Karpas-422 (cell line): ENCODE measurements at regions not wholly inside any gene's neighbourhood (a gene's known extent, or its start where the extent isn't known, plus 50 kb on each side); places are given as distances from the start of the nearest gene placed in this dataset.

ENCODE experiments used
- DNase-seq: peaks from one replicate; pipeline ENCODE4 v3.0.0-alpha.2; 2015
- H2AFZ ChIP-seq: fragments of 200-600 bp; sonication (generic); 2 replicates; pipeline ENCODE4 v1.6.1; 2014; ENCODE audit warnings: antibody characterized with exemption, low read length, mixed read lengths
- H3K27ac ChIP-seq: fragments of 200-600 bp; sonication (generic); 2 replicates; pipeline ENCODE4 v1.5.1; 2014; ENCODE audit warnings: mild to moderate bottlenecking, low read length, moderate library complexity
- H3K27me3 ChIP-seq: fragments of 200-600 bp; sonication (generic); 2 replicates; pipeline ENCODE4 v1.6.1; 2014; ENCODE audit warnings: low read length, mixed read lengths
- H3K36me3 ChIP-seq: fragments of 200-600 bp; sonication (generic); 2 replicates; pipeline ENCODE4 v1.6.1; 2014; ENCODE audit warnings: low read length, mixed read lengths; ENCODE audit not compliant: insufficient read depth
- H3K4me1 ChIP-seq: fragments of 200-600 bp; sonication (generic); 2 replicates; pipeline ENCODE4 v1.6.1; 2014; ENCODE audit warnings: mild to moderate bottlenecking, low read length, mixed read lengths
- H3K4me2 ChIP-seq: fragments of 200-600 bp; sonication (generic); 2 replicates; pipeline ENCODE4 v1.6.1; 2014; ENCODE audit warnings: low read length, low read depth, mild to moderate bottlenecking; ENCODE audit not compliant: poor library complexity, severe bottlenecking
- H3K4me3 ChIP-seq: fragments of 200-600 bp; sonication (generic); 2 replicates; pipeline ENCODE4 v1.5.1; 2014; ENCODE audit warnings: mild to moderate bottlenecking, antibody characterized with exemption, low read length, mixed read lengths
- H3K79me2 ChIP-seq: fragments of 200-600 bp; sonication (generic); 2 replicates; pipeline ENCODE4 v1.6.1; 2014; ENCODE audit warnings: mild to moderate bottlenecking, low read length, mixed read lengths
- H3K9ac ChIP-seq: fragments of 200-600 bp; sonication (generic); 2 replicates; pipeline ENCODE4 v1.6.0; 2014; ENCODE audit warnings: low read length
- H3K9me2 ChIP-seq: fragments of 200-600 bp; sonication (generic), shearing (Covaris generic); replicated peaks from 2 replicates; pipeline ENCODE4 v1.6.0; 2014; ENCODE audit warnings: mild to moderate bottlenecking, low read length, moderate library complexity; ENCODE audit not compliant: insufficient read depth
- H3K9me3 ChIP-seq: fragments of 300-700, 200-600 bp; sonication (generic); 2 replicates; pipeline ENCODE4 v1.6.1; 2014; ENCODE audit warnings: low read length, mixed read lengths
- H4K20me1 ChIP-seq: fragments of 200-600 bp; sonication (generic); 2 replicates; pipeline ENCODE4 v1.6.1; 2014; ENCODE audit warnings: mild to moderate bottlenecking, antibody characterized with exemption, low read length, low read depth; ENCODE audit not compliant: insufficient read depth

GRCh38 chr2:12244070-12244469 lies 472.7 kb upstream of the TRIB2 start:
- Histone ChIP-seq H3K36me3 (no peaks in the 10 kb centered on the region), H2AFZ (no peak overlapping the region), H3K4me1 (no peaks in the 10 kb centered on the region), H4K20me1 (no peaks in the 10 kb centered on the region), H3K4me3 (no peak overlapping the region), H3K9me3 (no peaks in the 10 kb centered on the region), H3K4me2 (no peak overlapping the region), H3K79me2 (no peaks in the 10 kb centered on the region), H3K9ac (no peak overlapping the region), H3K27ac (no peak overlapping the region), H3K9me2 (no peaks in the 10 kb centered on the region), H3K27me3 (no peaks in the 10 kb centered on the region)
- no peak for DNase-seq

- H3K9me3 ChIP-seq, result no peaks in the 10 kb centered on the region
- H4K20me1 ChIP-seq, result no peaks in the 10 kb centered on the region
- no peaks in the 10 kb centered on the region for H3K4me1 ChIP-seq
- no peak overlapping the region for H3K9ac ChIP-seq
- no peak for DNase-seq
- H3K27ac ChIP-seq, result no peak overlapping the region
- H2AFZ ChIP-seq, result no peak overlapping the region
- no peak overlapping the region for H3K4me2 ChIP-seq
- no peaks in the 10 kb centered on the region for H3K27me3 ChIP-seq
- H3K79me2 ChIP-seq, result no peaks in the 10 kb centered on the region
- H3K4me3 ChIP-seq, result no peak overlapping the region
- H3K36me3 ChIP-seq, result no peaks in the 10 kb centered on the region
- no peaks in the 10 kb centered on the region for H3K9me2 ChIP-seq
Observed at GRCh38 chr2:12251121-12251520, 465.6 kb upstream of the TRIB2 start.

GRCh38 chr2:12251749-12252148 lies 465.0 kb upstream of the TRIB2 start:
- no peaks in the 10 kb centered on the region for H3K27me3 ChIP-seq
- H3K79me2 ChIP-seq, result no peaks in the 10 kb centered on the region
- no peak overlapping the region for H3K4me3 ChIP-seq
- H3K27ac ChIP-seq, result no peak overlapping the region
- H4K20me1 ChIP-seq, result no peaks in the 10 kb centered on the region
- H2AFZ ChIP-seq, result no peak overlapping the region
- no peaks in the 10 kb centered on the region for H3K4me1 ChIP-seq
- H3K4me2 ChIP-seq, result no peak overlapping the region
- H3K36me3 ChIP-seq, result no peaks in the 10 kb centered on the region
- H3K9ac ChIP-seq, result no peak overlapping the region
- DNase-seq, result no peak
- no peaks in the 10 kb centered on the region for H3K9me3 ChIP-seq
- no peaks in the 10 kb centered on the region for H3K9me2 ChIP-seq

- DNase-seq, result no peak
- no peaks in the 10 kb centered on the region for H4K20me1 ChIP-seq
Observed at GRCh38 chr2:12253167-12253778, 463.5 kb upstream of the TRIB2 start.

GRCh38 chr2:12254280-12254860 lies 462.4 kb upstream of the TRIB2 start:
- Histone ChIP-seq H3K79me2 (no peaks in the 10 kb centered on the region), H4K20me1 (no peaks in the 10 kb centered on the region), H3K9ac (no peak overlapping the region), H3K4me1 (no peaks in the 10 kb centered on the region), H2AFZ (no peak overlapping the region), H3K4me2 (no peak overlapping the region), H3K9me3 (no peaks in the 10 kb centered on the region), H3K4me3 (no peak overlapping the region), H3K27me3 (no peaks in the 10 kb centered on the region), H3K36me3 (no peaks in the 10 kb centered on the region), H3K9me2 (no peaks in the 10 kb centered on the region), H3K27ac (no peak overlapping the region)
- no peak for DNase-seq

More at GRCh38 chr2:12253167-12253778, 463.5 kb upstream of the TRIB2 start:
- Histone ChIP-seq H3K9ac (no peak overlapping the region), H3K4me3 (no peak overlapping the region), H3K9me2 (no peaks in the 10 kb centered on the region), H3K79me2 (no peaks in the 10 kb centered on the region), H2AFZ (no peak overlapping the region), H3K36me3 (no peaks in the 10 kb centered on the region), H3K9me3 (no peaks in the 10 kb centered on the region), H3K4me2 (no peak overlapping the region), H3K27ac (no peak overlapping the region), H3K4me1 (no peaks in the 10 kb centered on the region), H3K27me3 (no peaks in the 10 kb centered on the region)

GRCh38 chr2:12256206-12256605 lies 460.5 kb upstream of the TRIB2 start:
- Histone ChIP-seq H3K9ac (no peak overlapping the region), H3K4me1 (no peaks in the 10 kb centered on the region), H3K27me3 (no peaks in the 10 kb centered on the region), H3K4me2 (no peak overlapping the region), H2AFZ (no peak overlapping the region), H3K9me2 (no peaks in the 10 kb centered on the region), H3K9me3 (no peaks in the 10 kb centered on the region), H3K27ac (no peak overlapping the region), H3K79me2 (no peaks in the 10 kb centered on the region), H4K20me1 (no peaks in the 10 kb centered on the region), H3K4me3 (no peak overlapping the region), H3K36me3 (no peaks in the 10 kb centered on the region)
- no peak for DNase-seq

- Histone ChIP-seq H4K20me1 (no peaks in the 10 kb centered on the region), H3K9me2 (no peaks in the 10 kb centered on the region), H3K27me3 (no peaks in the 10 kb centered on the region), H3K27ac (no peak overlapping the region), H3K9ac (no peak overlapping the region), H3K4me3 (no peak overlapping the region), H3K9me3 (no peaks in the 10 kb centered on the region), H3K36me3 (no peaks in the 10 kb centered on the region), H3K4me1 (peaks cover 7% of the 10 kb centered on the region), H3K4me2 (no peak overlapping the region), H2AFZ (no peak overlapping the region), H3K79me2 (no peaks in the 10 kb centered on the region)
- DNase-seq, result no peak
Observed at GRCh38 chr2:12257476-12257875, 459.3 kb upstream of the TRIB2 start.

GRCh38 chr2:12259493-12259892 lies 457.2 kb upstream of the TRIB2 start:
- Histone ChIP-seq H3K4me2 (no peak overlapping the region), H3K27ac (no peak overlapping the region), H3K79me2 (no peaks in the 10 kb centered on the region), H3K9me2 (no peaks in the 10 kb centered on the region), H3K36me3 (no peaks in the 10 kb centered on the region), H3K27me3 (no peaks in the 10 kb centered on the region), H3K4me3 (no peak overlapping the region), H3K9ac (no peak overlapping the region), H3K4me1 (peaks cover 27% of the 10 kb centered on the region), H2AFZ (no peak overlapping the region), H3K9me3 (no peaks in the 10 kb centered on the region), H4K20me1 (no peaks in the 10 kb centered on the region)
- no peak for DNase-seq
